Natural killer cell (primary cell): ENCODE measurements at regions not wholly inside any gene's neighbourhood (a gene's known extent, or its start where the extent isn't known, plus 50 kb on each side); places are given as distances from the start of the nearest gene placed in this dataset.

Experiments used
- ATAC-seq, 3 donors: fragments of 150-1000 bp in 2 of 3; fragments of 200-7000 bp in 1 of 3; cut with Tn5 transposase; 1 replicate in 1 of 3; 2 replicates in 2 of 3; pipeline ENCODE4 v1.10.0; 2021; ENCODE audit warnings: mild to moderate bottlenecking in 2 of 3, moderate library complexity in 2 of 3
- DNase-seq, 2 donors: peaks; one replicate each; pipeline versions ENCODE4 v3.0.0 to v3.0.0-alpha.2; 2013 to 2021; ENCODE audit warnings: mixed read lengths in 1 of 2
- H3K27ac ChIP-seq: one replicate; pipeline ENCODE4 v1.5.1; 2013; ENCODE audit warnings: mild to moderate bottlenecking, low read length
- H3K27me3 ChIP-seq: one replicate; pipeline ENCODE4 v1.6.1; 2013; ENCODE audit warnings: low read length; ENCODE audit not compliant: control insufficient read depth, insufficient read depth
- H3K36me3 ChIP-seq: one replicate; pipeline ENCODE4 v1.6.1; 2013; ENCODE audit warnings: low read length; ENCODE audit not compliant: control insufficient read depth, insufficient read depth
- H3K4me1 ChIP-seq: one replicate; pipeline ENCODE4 v1.6.1; 2013; ENCODE audit warnings: low read length; ENCODE audit not compliant: control insufficient read depth, insufficient read depth
- H3K4me3 ChIP-seq: one replicate; pipeline ENCODE4 v1.5.1; 2013; ENCODE audit warnings: low read length
- H3K9me3 ChIP-seq: one replicate; pipeline ENCODE4 v1.6.1; 2013; ENCODE audit warnings: low read length; ENCODE audit not compliant: control insufficient read depth, insufficient read depth
- H3K27ac Mint-ChIP-seq, 2 donors: one replicate each; pipeline ENCODE4 v1.8.0; 2022; ENCODE audit warnings: mild to moderate bottlenecking in 2 of 2, mixed read lengths in 2 of 2, moderate library complexity in 1 of 2
- H3K27me3 Mint-ChIP-seq, 2 donors: one replicate each; pipeline ENCODE4 v1.8.0; 2022; ENCODE audit warnings: low read depth in 2 of 2, mixed read lengths in 2 of 2
- H3K36me3 Mint-ChIP-seq: one replicate; pipeline ENCODE4 v1.8.0; 2022; ENCODE audit warnings: mixed read lengths
- H3K4me1 Mint-ChIP-seq, 2 donors: one replicate each; pipeline ENCODE4 v1.8.0; 2022; ENCODE audit warnings: mixed read lengths in 2 of 2
- H3K4me3 Mint-ChIP-seq: one replicate; pipeline ENCODE4 v1.8.0; 2022; ENCODE audit warnings: mild to moderate bottlenecking, moderate library complexity, mixed read lengths
- H3K9me3 Mint-ChIP-seq, 2 donors: one replicate each; pipeline ENCODE4 v1.8.0; 2022; ENCODE audit warnings: mixed read lengths in 2 of 2
- CTCF ChIP-seq: fragments of 200-600 bp; IDR thresholded peaks from one replicate; pipeline ENCODE4 v1.8.0; 2022; ENCODE audit warnings: antibody characterized with exemption
- WGBS: methylation state at CpG from one replicate; pipeline ENCODE4 v1.1.7; 2013; ENCODE audit warnings: missing lambda C conversion rate; ENCODE audit not compliant: insufficient coverage; 5-methylcytosine and 5-hydroxymethylcytosine counted together
- intact Hi-C: fragments of 100-400 bp; cut with micrococcal nuclease; formaldehyde crosslinking; loops from one replicate; pipeline ENCODE4 v1.14.2; 2022

GRCh38 chr10:47169581-47169980 lies 130.4 kb upstream of the GDF10 start:
- Histone ChIP-seq H3K27ac (no peak overlapping the region), H3K9me3 (peaks cover 4% of the 10 kb centered on the region), H3K4me1 (peaks cover 19% of the 10 kb centered on the region), H3K27me3 (peaks cover 3% of the 10 kb centered on the region), H3K36me3 (no peaks in the 10 kb centered on the region), H3K4me3 (no peak overlapping the region)
- TF ChIP-seq CTCF = no peak
- Mint-ChIP-seq H3K27me3 (peaks cover 4 to 19% of the 10 kb centered on the region in 2 donors), H3K4me1 (peaks cover 7 to 14% of the 10 kb centered on the region in 2 donors), H3K27ac (no peak overlapping the region), H3K36me3 (no peaks in the 10 kb centered on the region), H3K9me3 (peaks cover 0 to 3% of the 10 kb centered on the region in 2 donors), H3K4me3 (no peak overlapping the region)
- no peak for DNase-seq
- ATAC-seq = no peak
- WGBS = no CpG with 5 or more reads among the region's 1 CpG
- intact Hi-C loops = no loop called here

- no peak overlapping the region for H3K4me3 Mint-ChIP-seq
- H3K27ac Mint-ChIP-seq = no peak overlapping the region
- intact Hi-C loops = no loop called here
- no peak for TF ChIP-seq CTCF
- H3K4me3 ChIP-seq = no peak overlapping the region
- no peaks in the 10 kb centered on the region for H3K36me3 ChIP-seq
- H3K27me3 Mint-ChIP-seq = peaks cover 7 to 19% of the 10 kb centered on the region in 2 donors
- 88% methylated on average over 3 of the region's 6 CpGs for WGBS
- H3K4me1 Mint-ChIP-seq = no peaks in the 10 kb centered on the region
- H3K36me3 Mint-ChIP-seq = no peaks in the 10 kb centered on the region
- no peak overlapping the region for H3K27ac ChIP-seq
- DNase-seq = no peak
- no peaks in the 10 kb centered on the region for H3K4me1 ChIP-seq
- no peak for ATAC-seq
- peaks cover 0 to 3% of the 10 kb centered on the region in 2 donors for H3K9me3 Mint-ChIP-seq
- no peaks in the 10 kb centered on the region for H3K9me3 ChIP-seq
- no peaks in the 10 kb centered on the region for H3K27me3 ChIP-seq
Observed at GRCh38 chr10:47173929-47174442, 126.0 kb upstream of the GDF10 start.

- Mint-ChIP-seq H3K9me3 (peaks cover 0 to 3% of the 10 kb centered on the region in 2 donors), H3K27me3 (peaks cover 7 to 19% of the 10 kb centered on the region in 2 donors), H3K4me1 (no peaks in the 10 kb centered on the region), H3K4me3 (no peak overlapping the region), H3K27ac (no peak overlapping the region), H3K36me3 (no peaks in the 10 kb centered on the region)
- H3K9me3 ChIP-seq = no peaks in the 10 kb centered on the region
- intact Hi-C loops = no loop called here
- H3K4me1 ChIP-seq = no peaks in the 10 kb centered on the region
- no peaks in the 10 kb centered on the region for H3K27me3 ChIP-seq
- TF ChIP-seq CTCF = no peak
- WGBS = 86% methylated on average over 15 of the region's 15 CpGs
- ATAC-seq (no peak), DNase-seq (no peak)
- H3K27ac ChIP-seq = no peak overlapping the region
- no peak overlapping the region for H3K4me3 ChIP-seq
- no peaks in the 10 kb centered on the region for H3K36me3 ChIP-seq
Observed at GRCh38 chr10:47175181-47176123, 124.5 kb upstream of the GDF10 start.
